ENCODE measurements at regions not wholly inside any gene's neighbourhood (a gene's known extent, or its start where the extent isn't known, plus 50 kb on each side); places are given as distances from the start of the nearest gene placed in this dataset.

DNA sequence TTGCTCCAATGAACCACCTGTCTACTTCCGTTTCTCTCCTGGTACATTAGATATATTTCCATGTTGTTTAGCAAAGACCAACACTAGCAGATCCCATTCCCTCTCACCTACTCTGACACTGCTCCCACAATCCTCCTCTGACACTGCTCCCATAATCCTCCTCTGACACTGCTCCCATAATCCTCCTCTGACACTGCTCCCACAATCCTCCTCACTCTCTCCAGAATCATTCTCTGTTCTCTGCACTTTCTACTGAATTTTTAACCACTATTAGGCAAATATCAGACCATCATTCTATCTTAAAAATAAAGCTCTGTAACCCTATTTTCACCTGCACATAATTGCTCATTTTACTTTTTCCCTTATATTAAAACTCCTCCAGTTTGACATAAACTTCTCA lies 578.5 kb upstream of the PCDH20 start:
- in situ Hi-C loops (cut with HindIII; ENCODE audit: low sequenced_read_pairs) = no loop called here

GRCh38 chr13:61989978-61990377 lies 574.3 kb upstream of the PCDH20 start:
- in situ Hi-C loops (cut with HindIII; ENCODE audit: low sequenced_read_pairs) = no loop called here

- in situ Hi-C loops (cut with HindIII; ENCODE audit: low sequenced_read_pairs) = no loop called here
These were observed 573.2 kb upstream of the PCDH20 start for GRCh38 chr13:61988810-61989209.

- in situ Hi-C loops (cut with HindIII; ENCODE audit: low sequenced_read_pairs) = no loop called here
These were observed 559.4 kb upstream of the PCDH20 start for GRCh38 chr13:61975001-61975400.

DNA sequence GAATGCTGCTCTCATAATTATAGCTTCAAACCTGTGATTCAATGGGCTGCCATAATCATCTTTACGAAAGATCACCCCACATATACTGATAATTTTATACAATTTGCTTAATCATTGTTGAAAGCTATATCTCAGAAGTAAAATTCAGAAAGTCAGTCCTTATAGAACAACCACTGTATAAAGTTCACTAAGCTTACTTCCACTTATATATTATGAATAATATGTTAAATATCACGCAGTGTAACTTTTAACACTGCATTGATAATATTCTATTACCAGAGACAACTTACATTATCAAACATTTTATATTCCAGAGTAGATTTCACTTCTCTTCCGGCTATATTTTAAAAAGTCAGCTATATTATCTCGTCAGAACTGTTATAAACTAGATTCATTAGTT lies 550.1 kb upstream of the PCDH20 start:
- in situ Hi-C loops (cut with HindIII; ENCODE audit: low sequenced_read_pairs) = no loop called here

DNA sequence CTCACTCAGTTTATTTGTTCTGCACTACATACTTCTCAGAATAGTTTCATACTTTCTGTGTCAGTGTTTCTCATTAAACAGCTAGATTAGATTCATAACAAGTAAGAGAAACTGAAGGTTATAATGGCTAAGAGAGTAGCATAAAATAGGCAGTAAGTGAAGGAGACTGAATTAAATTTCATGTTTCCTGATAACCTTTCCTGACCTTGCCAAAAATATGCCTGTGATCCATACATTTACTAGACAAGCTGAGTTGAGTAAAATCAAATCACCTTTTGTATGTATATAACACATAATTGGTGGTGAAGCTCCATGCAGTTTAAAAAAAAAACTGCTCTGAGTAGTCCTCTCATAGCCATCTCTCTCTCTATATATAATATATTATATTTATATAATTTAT lies 545.3 kb upstream of the PCDH20 start:
- in situ Hi-C loops (cut with HindIII; ENCODE audit: low sequenced_read_pairs) = no loop called here

DNA sequence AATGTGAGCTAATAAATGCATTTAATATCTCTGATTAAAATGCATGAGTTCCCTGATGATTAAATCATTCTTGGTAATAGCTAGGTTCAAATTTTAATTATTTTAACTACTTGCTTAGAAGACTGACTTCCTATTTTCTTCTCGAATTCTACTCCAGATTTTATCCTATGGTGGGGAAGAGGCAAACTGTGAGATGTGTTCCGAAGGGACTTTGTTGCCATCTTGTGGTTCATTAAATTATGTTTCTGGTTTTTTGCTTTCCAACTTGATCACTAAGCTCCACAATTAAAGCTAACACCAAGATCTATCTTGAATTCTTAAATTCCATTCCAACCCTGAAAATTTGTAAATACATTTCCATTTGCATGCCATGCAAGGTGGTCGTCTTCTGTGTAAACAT lies 538.4 kb upstream of the PCDH20 start:
- in situ Hi-C loops (cut with HindIII; ENCODE audit: low sequenced_read_pairs) = no loop called here

- in situ Hi-C loops (cut with HindIII; ENCODE audit: low sequenced_read_pairs) = no loop called here
These were observed 535.2 kb upstream of the PCDH20 start for GRCh38 chr13:61950828-61951227.

GRCh38 chr13:61944329-61944929 lies 528.8 kb upstream of the PCDH20 start:
- in situ Hi-C loops (cut with HindIII; ENCODE audit: low sequenced_read_pairs) = no loop called here

DNA sequence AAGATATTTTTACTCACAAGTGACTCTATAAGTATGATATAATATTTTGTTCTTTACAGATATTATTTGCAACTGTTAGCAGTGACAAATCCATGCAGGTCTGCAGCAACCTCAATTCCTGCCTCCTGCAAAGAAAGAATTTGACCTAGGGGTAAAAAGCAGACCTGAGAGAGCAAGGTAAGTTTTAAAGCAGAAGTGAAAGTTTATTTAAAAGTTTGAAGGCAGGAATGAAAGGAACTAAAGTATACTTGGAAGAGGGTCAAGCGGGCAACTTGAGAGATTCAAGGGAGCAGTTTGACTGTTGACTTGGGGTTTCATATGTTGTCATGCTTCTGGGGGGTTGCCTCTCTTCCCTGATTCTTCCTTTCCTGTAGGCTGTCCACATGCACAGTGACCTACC lies 520.1 kb upstream of the PCDH20 start:
- in situ Hi-C loops (cut with HindIII; ENCODE audit: low sequenced_read_pairs) = no loop called here

DNA sequence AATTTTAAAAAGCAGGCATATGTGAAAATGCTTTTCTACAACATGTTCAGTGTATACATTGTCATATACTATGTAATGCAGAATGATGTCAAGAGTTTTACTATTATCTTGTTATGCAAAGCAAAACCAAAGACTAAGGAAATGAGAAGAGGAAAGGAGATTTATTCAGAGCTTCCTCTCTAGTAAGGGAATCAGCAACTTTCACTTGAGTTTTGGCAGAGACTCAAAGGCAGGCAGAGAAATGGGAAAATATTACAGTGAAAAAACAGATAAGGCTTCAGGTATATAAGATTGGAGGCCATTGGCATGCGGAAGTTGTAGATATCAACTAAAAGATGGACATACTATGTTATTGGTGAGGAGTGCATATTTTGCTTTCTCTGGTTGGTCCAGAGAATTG lies 512.0 kb upstream of the PCDH20 start:
- in situ Hi-C loops (cut with HindIII; ENCODE audit: low sequenced_read_pairs) = no loop called here

DNA sequence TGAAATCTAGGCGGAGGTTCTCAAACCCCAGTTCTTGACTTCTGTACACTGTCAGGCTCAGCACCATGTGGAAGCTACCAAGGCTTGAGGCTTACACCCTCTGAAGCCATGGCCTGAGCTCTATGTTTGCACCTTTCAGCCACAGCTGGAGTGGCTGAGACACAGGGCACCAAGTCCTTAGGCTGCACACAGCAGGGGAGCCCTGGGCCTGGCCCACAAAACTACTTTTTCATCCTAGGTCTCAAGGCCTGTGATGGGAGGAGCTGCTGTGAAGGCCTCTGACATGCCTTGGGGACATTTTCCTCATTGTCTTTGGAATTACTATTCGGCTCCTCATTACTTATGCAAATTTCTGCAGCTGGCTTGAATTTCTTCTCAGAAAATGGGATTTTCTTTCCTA lies 503.2 kb upstream of the PCDH20 start:
- in situ Hi-C loops (cut with HindIII; ENCODE audit: low sequenced_read_pairs) = no loop called here

GRCh38 chr13:61916483-61916882 lies 500.8 kb upstream of the PCDH20 start:
- in situ Hi-C loops (cut with HindIII; ENCODE audit: low sequenced_read_pairs) = no loop called here

- in situ Hi-C loops (cut with HindIII; ENCODE audit: low sequenced_read_pairs) = no loop called here
These were observed 497.5 kb upstream of the PCDH20 start for GRCh38 chr13:61913183-61913582.

DNA sequence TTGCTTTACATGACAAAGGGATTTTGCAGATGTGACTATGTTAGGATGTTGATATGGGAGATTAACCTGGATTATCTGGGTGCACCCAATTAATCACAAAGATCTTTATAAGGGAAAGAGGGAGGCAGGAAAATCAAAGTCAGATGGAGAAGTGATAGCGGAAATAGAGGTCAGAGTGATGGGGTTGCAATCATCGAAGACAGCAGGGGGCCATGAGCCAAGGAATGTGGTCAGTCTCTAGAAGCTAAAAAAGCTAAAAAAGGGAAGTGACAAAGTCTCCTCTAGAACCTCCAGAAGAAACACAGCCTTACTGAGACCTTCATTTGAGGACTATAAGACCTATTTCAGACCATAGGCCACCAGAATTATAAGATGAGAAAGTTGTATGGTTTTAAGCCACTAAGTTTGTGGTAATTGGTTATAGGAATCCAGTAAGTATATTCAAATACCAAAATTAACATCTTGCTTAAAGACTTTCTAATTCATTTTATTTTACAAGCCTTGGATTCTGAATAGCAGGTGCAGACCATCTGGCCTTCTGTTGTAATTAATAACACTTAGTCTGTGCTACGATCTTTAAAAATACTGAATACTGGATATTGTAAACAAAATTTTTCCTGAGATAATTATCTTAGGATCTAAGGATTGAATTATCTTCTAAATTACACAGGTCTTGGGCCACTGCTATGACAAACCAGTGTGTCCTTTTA lies 493.4 kb upstream of the PCDH20 start:
- in situ Hi-C loops (cut with HindIII; ENCODE audit: low sequenced_read_pairs) = no loop called here

DNA sequence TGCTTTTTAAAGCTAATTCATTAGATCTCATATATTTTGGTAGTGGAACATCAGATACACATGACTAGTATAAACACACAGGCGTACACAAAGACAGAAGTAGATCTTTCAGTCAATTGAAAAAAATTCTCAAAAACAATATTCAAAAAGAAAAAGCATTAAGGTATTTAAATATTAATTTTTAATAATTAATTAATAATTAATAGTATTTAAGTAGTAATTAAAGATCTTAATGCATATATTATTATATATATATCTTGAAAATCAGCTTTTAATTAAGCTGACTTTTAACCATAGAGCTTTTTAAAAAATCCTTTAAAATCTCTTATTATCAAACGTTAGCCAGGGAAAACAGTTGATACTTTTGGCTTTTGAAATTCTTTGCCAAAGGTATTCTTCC lies 489.4 kb upstream of the PCDH20 start:
- in situ Hi-C loops (cut with HindIII; ENCODE audit: low sequenced_read_pairs) = no loop called here

DNA sequence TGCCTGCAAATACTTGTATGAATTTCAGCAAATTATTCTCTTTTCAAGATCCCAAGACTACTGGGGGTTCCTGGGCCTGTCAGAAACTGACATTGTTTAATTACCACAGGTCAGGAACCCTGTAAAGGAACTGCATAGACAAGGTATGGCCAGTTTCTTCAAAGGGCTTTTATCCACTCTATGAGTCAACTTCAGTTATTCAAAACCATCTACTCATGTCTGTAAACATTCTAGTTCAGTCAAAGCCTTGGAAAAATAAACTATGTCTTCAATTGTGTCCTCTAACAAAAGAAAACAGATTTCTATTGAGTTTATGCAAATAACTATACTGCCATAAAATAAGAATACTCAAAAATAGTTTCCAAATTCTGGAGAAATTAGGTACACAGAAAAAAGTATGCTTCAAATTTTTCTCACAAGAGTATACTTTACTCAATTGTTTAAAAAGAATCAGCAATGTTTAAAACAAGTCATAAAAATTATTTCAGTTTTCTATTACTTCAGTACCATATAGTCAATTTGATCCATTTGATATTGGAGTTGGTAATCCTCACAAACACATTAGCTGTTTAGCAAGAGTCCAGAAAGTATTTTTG lies 486.4 kb upstream of the PCDH20 start:
- in situ Hi-C loops (cut with HindIII; ENCODE audit: low sequenced_read_pairs) = no loop called here

GRCh38 chr13:61900033-61900432 lies 484.4 kb upstream of the PCDH20 start:
- in situ Hi-C loops (cut with HindIII; ENCODE audit: low sequenced_read_pairs) = no loop called here

DNA sequence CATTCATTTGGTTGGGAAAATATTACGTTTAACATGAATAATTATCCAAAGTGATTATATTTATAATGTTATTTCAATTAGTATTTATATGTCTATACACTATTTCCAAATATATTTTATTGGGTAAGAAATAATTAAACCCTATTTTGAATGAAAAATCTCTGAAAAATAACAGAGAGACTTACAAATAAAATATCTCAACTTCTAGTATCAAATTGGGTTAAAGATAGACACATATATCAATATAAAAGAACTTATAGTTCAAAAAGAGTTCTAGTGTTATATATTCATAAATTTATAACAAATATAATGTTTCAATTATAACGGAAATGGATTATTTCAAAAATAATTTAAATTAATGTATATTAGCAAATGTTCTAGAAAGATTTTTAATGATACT lies 482.6 kb upstream of the PCDH20 start:
- in situ Hi-C loops (cut with HindIII; ENCODE audit: low sequenced_read_pairs) = no loop called here

- in situ Hi-C loops (cut with HindIII; ENCODE audit: low sequenced_read_pairs) = no loop called here
These were observed 475.8 kb upstream of the PCDH20 start for GRCh38 chr13:61891401-61891800.

- in situ Hi-C loops (cut with HindIII; ENCODE audit: low sequenced_read_pairs) = no loop called here
These were observed 469.2 kb upstream of the PCDH20 start for GRCh38 chr13:61884830-61885229.

GRCh38 chr13:61880578-61881283 lies 465.1 kb upstream of the PCDH20 start:
- in situ Hi-C loops (cut with HindIII; ENCODE audit: low sequenced_read_pairs) = no loop called here

Data from endothelial cell of hepatic sinusoid (primary cell).